CD4-positive, alpha-beta memory T cell (primary cell): ENCODE measurements at regions not wholly inside any gene's neighbourhood (a gene's known extent, or its start where the extent isn't known, plus 50 kb on each side); places are given as distances from the start of the nearest gene placed in this dataset.
"Not testable (repeated sequence)": the region's sequence is repeated elsewhere in the genome, so short reads cannot be mapped to it uniquely, and the experiment has no call there.

Source experiments
- CTCF ChIA-PET: fragments of 350-600 bp; sonication (Branson Sonifier 250); formaldehyde crosslinking; loops from one replicate; lab custom pipeline; 2021; ENCODE audit warnings: inconsistent platforms; ENCODE audit not compliant: partially characterized antibody; lab: Charles Lee
- POLR2A ChIA-PET: fragments of 350-600 bp; sonication (Branson Sonifier 250); formaldehyde crosslinking; loops from one replicate; lab custom pipeline; 2021; ENCODE audit not compliant: partially characterized antibody; lab: Charles Lee
- DNase-seq, 5 donors: peaks; one replicate each; pipeline versions ENCODE4 v3.0.0 to v3.0.0-alpha.2; 2020 to 2022; ENCODE audit warnings: mixed read lengths in 1 of 5
- H3K27ac ChIP-seq: one replicate; pipeline ENCODE4 v1.7.0; 2013; ENCODE audit warnings: low read depth, low read length
- H3K27me3 ChIP-seq: 2 replicates; pipeline ENCODE4 v1.7.0; 2013; ENCODE audit warnings: mild to moderate bottlenecking, low read length, moderate library complexity; ENCODE audit not compliant: insufficient read depth
- H3K36me3 ChIP-seq: 2 replicates; pipeline ENCODE4 v1.7.0; 2013; ENCODE audit warnings: mild to moderate bottlenecking, low read length, moderate library complexity; ENCODE audit not compliant: insufficient read depth
- H3K4me1 ChIP-seq: 2 replicates; pipeline ENCODE4 v1.7.0; 2013; ENCODE audit warnings: mild to moderate bottlenecking, low read length, moderate library complexity; ENCODE audit not compliant: insufficient read depth
- H3K4me3 ChIP-seq, 2 donors: one replicate each; pipeline ENCODE4 v1.7.0; 2013; ENCODE audit warnings: low read length in 2 of 2, mild to moderate bottlenecking in 1 of 2
- H3K9me3 ChIP-seq, 2 donors: one replicate each; pipeline ENCODE4 v1.7.0; 2013; ENCODE audit warnings: low read length in 2 of 2, control low read depth in 1 of 2; ENCODE audit not compliant: control insufficient read depth in 1 of 2
- H3K27ac Mint-ChIP-seq, 7 donors: one replicate each; pipeline ENCODE4 v1.8.0; 2020 to 2021; ENCODE audit warnings: mixed read lengths in 7 of 7, mild to moderate bottlenecking in 6 of 7, inconsistent platforms in 3 of 7, moderate library complexity in 3 of 7
- H3K27me3 Mint-ChIP-seq, 2 donors: one replicate each; pipeline ENCODE4 v1.8.0; 2020 to 2021; ENCODE audit warnings: mixed read lengths in 2 of 2
- H3K36me3 Mint-ChIP-seq, 2 donors: one replicate each; pipeline ENCODE4 v1.8.0; 2020 to 2021; ENCODE audit warnings: mixed read lengths in 2 of 2, inconsistent platforms in 1 of 2, mild to moderate bottlenecking in 1 of 2
- H3K4me1 Mint-ChIP-seq, 4 donors: one replicate each; pipeline ENCODE4 v1.8.0; 2020 to 2021; ENCODE audit warnings: mixed read lengths in 4 of 4, mild to moderate bottlenecking in 1 of 4
- H3K4me3 Mint-ChIP-seq, 8 donors: one replicate each; pipeline ENCODE4 v1.8.0; 2020 to 2021; ENCODE audit warnings: mixed read lengths in 8 of 8, mild to moderate bottlenecking in 7 of 8, moderate library complexity in 6 of 8, inconsistent platforms in 3 of 8
- H3K9me3 Mint-ChIP-seq, 8 donors: one replicate each; pipeline ENCODE4 v1.8.0; 2020 to 2021; ENCODE audit warnings: mixed read lengths in 8 of 8, mild to moderate bottlenecking in 5 of 8, inconsistent platforms in 3 of 8, moderate library complexity in 1 of 8
- intact Hi-C: fragments of 100-400 bp; cut with micrococcal nuclease; formaldehyde crosslinking; loops from one replicate; pipeline ENCODE4 v1.15.1; 2023

- Mint-ChIP-seq H3K36me3 (no peaks in the 10 kb centered on the region), H3K27me3 (no peaks in the 10 kb centered on the region), H3K27ac (no peak overlapping the region), H3K4me3 (no peak overlapping the region), H3K4me1 (no peaks in the 10 kb centered on the region), H3K9me3 (peaks cover 0 to 16% (median 9%) of the 10 kb centered on the region in 8 donors)
- no peak for DNase-seq
- ChIA-PET POLR2A (no interaction called here), CTCF (no interaction called here)
- intact Hi-C loops, result no loop called here
- no peaks in the 10 kb centered on the region for H3K36me3 ChIP-seq
- no peaks in the 10 kb centered on the region for H3K27me3 ChIP-seq
- H3K9me3 ChIP-seq, result no peaks in the 10 kb centered on the region
- no peak overlapping the region for H3K4me3 ChIP-seq
- no peaks in the 10 kb centered on the region for H3K4me1 ChIP-seq
- H3K27ac ChIP-seq, result no peak overlapping the region
Observed at GRCh38 chr12:87428701-87429277, 600.4 kb downstream of the C12orf50 start.

- H3K9me3 Mint-ChIP-seq, result peaks cover 0 to 16% (median 10%) of the 10 kb centered on the region in 8 donors
- no peaks in the 10 kb centered on the region for H3K36me3 Mint-ChIP-seq
- ChIA-PET CTCF (no interaction called here), POLR2A (no interaction called here)
- Histone ChIP-seq H3K9me3 (no peaks in the 10 kb centered on the region), H3K36me3 (no peaks in the 10 kb centered on the region), H3K4me1 (no peaks in the 10 kb centered on the region), H3K27ac (no peak overlapping the region), H3K27me3 (no peaks in the 10 kb centered on the region), H3K4me3 (no peak overlapping the region)
- no peak overlapping the region for H3K4me3 Mint-ChIP-seq
- intact Hi-C loops, result no loop called here
- H3K27ac Mint-ChIP-seq, result no peak overlapping the region
- no peak for DNase-seq
- H3K4me1 Mint-ChIP-seq, result no peaks in the 10 kb centered on the region
- no peaks in the 10 kb centered on the region for H3K27me3 Mint-ChIP-seq
Observed at GRCh38 chr12:87427770-87428169, 601.4 kb downstream of the C12orf50 start.

- DNase-seq, result no peak
- H3K9me3 Mint-ChIP-seq, result peaks cover 0 to 22% (median 11%) of the 10 kb centered on the region in 8 donors
- no peak overlapping the region for H3K4me3 Mint-ChIP-seq
- H3K4me1 ChIP-seq, result no peaks in the 10 kb centered on the region
- no peaks in the 10 kb centered on the region for H3K27me3 Mint-ChIP-seq
- no peak overlapping the region for H3K4me3 ChIP-seq
- no peak overlapping the region for H3K27ac Mint-ChIP-seq
- H3K36me3 Mint-ChIP-seq, result no peaks in the 10 kb centered on the region
- H3K9me3 ChIP-seq, result no peaks in the 10 kb centered on the region
- H3K27me3 ChIP-seq, result no peaks in the 10 kb centered on the region
- ChIA-PET POLR2A (no interaction called here), CTCF (no interaction called here)
- H3K27ac ChIP-seq, result no peak overlapping the region
- H3K36me3 ChIP-seq, result no peaks in the 10 kb centered on the region
- H3K4me1 Mint-ChIP-seq, result no peaks in the 10 kb centered on the region
- intact Hi-C loops, result no loop called here
Observed at GRCh38 chr12:87425942-87426554, 603.2 kb downstream of the C12orf50 start.

DNA sequence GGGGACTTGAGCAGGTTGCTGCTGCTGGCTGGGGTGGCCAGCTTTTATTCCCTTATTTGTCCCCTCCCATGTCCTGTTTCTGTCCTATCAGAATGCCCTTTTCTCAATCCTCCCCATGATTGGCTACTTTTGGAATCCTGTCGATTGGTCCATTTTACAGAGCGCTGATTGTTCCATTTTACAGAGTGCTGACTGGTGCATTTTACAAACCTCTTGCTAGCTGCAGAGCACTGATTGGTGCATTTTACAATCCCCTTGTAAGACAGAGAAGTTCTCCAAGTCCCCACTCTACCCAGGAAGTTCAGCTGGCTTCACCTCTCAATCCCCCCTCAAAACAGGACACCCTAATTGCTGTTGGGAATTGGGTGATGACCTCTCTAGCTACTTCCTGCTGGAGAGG, 608.0 kb downstream of the C12orf50 start:
- H3K4me1 ChIP-seq, H3K4me3 Mint-ChIP-seq, H3K27ac ChIP-seq, POLR2A ChIA-PET, DNase-seq, H3K27me3 Mint-ChIP-seq, H3K4me3 ChIP-seq, H3K9me3 ChIP-seq, H3K27me3 ChIP-seq, H3K27ac Mint-ChIP-seq, H3K36me3 Mint-ChIP-seq, H3K36me3 ChIP-seq, H3K4me1 Mint-ChIP-seq, intact Hi-C loops, CTCF ChIA-PET: not testable (repeated sequence)
- H3K9me3 Mint-ChIP-seq, result peaks cover 4 to 19% (median 12%) of the 10 kb centered on the region in 8 donors

- H3K27ac Mint-ChIP-seq, result no peak overlapping the region
- intact Hi-C loops, result no loop called here
- no peaks in the 10 kb centered on the region for H3K36me3 Mint-ChIP-seq
Observed at GRCh38 chr12:87413784-87414183, 615.4 kb downstream of the C12orf50 start.

GRCh38 chr12:87406926-87407325, 622.3 kb downstream of the C12orf50 start:
- Histone ChIP-seq H3K27me3 (no peaks in the 10 kb centered on the region), H3K9me3 (no peaks in the 10 kb centered on the region), H3K27ac (no peak overlapping the region), H3K36me3 (no peaks in the 10 kb centered on the region), H3K4me1 (no peaks in the 10 kb centered on the region), H3K4me3 (no peak overlapping the region)
- Mint-ChIP-seq H3K27me3 (no peaks in the 10 kb centered on the region), H3K27ac (no peak overlapping the region), H3K36me3 (no peaks in the 10 kb centered on the region), H3K4me1 (no peaks in the 10 kb centered on the region), H3K9me3 (peaks cover 0 to 9% (median 5%) of the 10 kb centered on the region in 8 donors), H3K4me3 (no peak overlapping the region)
- ChIA-PET CTCF (no interaction called here), POLR2A (no interaction called here)
- DNase-seq, result no peak
- intact Hi-C loops, result no loop called here

More at GRCh38 chr12:87413784-87414183, 615.4 kb downstream of the C12orf50 start:
- ChIA-PET POLR2A (no interaction called here), CTCF (no interaction called here)
- no peak overlapping the region for H3K4me3 Mint-ChIP-seq
- no peaks in the 10 kb centered on the region for H3K4me1 Mint-ChIP-seq
- Histone ChIP-seq H3K4me1 (no peaks in the 10 kb centered on the region), H3K27ac (no peak overlapping the region), H3K27me3 (no peaks in the 10 kb centered on the region), H3K36me3 (no peaks in the 10 kb centered on the region), H3K9me3 (no peaks in the 10 kb centered on the region), H3K4me3 (no peak overlapping the region)
- no peak for DNase-seq
- peaks cover 0 to 23% (median 10%) of the 10 kb centered on the region in 8 donors for H3K9me3 Mint-ChIP-seq
- H3K27me3 Mint-ChIP-seq, result no peaks in the 10 kb centered on the region

- no peaks in the 10 kb centered on the region for H3K27me3 ChIP-seq
- Mint-ChIP-seq H3K27me3 (no peaks in the 10 kb centered on the region), H3K27ac (no peak overlapping the region), H3K9me3 (peaks cover 0 to 6% (median under 1%) of the 10 kb centered on the region in 8 donors), H3K36me3 (no peaks in the 10 kb centered on the region), H3K4me3 (no peak overlapping the region), H3K4me1 (no peaks in the 10 kb centered on the region)
- ChIA-PET CTCF (no interaction called here), POLR2A (no interaction called here)
- intact Hi-C loops, result no loop called here
- no peak overlapping the region for H3K4me3 ChIP-seq
- H3K36me3 ChIP-seq, result no peaks in the 10 kb centered on the region
- H3K27ac ChIP-seq, result no peak overlapping the region
- no peaks in the 10 kb centered on the region for H3K9me3 ChIP-seq
- H3K4me1 ChIP-seq, result no peaks in the 10 kb centered on the region
- DNase-seq, result no peak
Observed at GRCh38 chr12:87405918-87406317, 623.3 kb downstream of the C12orf50 start.
